GM21723 (cell line): ENCODE measurements at regions not wholly inside any gene's neighbourhood (a gene's known extent, or its start where the extent isn't known, plus 50 kb on each side); places are given as distances from the start of the nearest gene placed in this dataset.

Source experiments
- ATAC-seq: cut with Tn5 transposase; IDR thresholded peaks from one replicate; pipeline ENCODE4 v1.9.1; 2021; ENCODE audit warnings: mild to moderate bottlenecking, moderate library complexity; ENCODE audit not compliant: unreplicated experiment

- no peak for ATAC-seq
Observed at GRCh38 chr5:158139161-158139560, 280.2 kb upstream of the CLINT1 start.

GRCh38 chr5:158135682-158136179 lies 276.8 kb upstream of the CLINT1 start:
- ATAC-seq = no peak

- ATAC-seq = no peak
Observed at GRCh38 chr5:158133369-158133768, 274.4 kb upstream of the CLINT1 start.

GRCh38 chr5:158127536-158127935 lies 268.6 kb upstream of the CLINT1 start:
- no peak for ATAC-seq

GRCh38 chr5:158126442-158127405 lies 267.8 kb upstream of the CLINT1 start:
- ATAC-seq = no peak

- no peak for ATAC-seq
Observed at GRCh38 chr5:158124606-158125316, 265.8 kb upstream of the CLINT1 start.

- ATAC-seq = no peak
Observed at GRCh38 chr5:158123595-158123994, 264.6 kb upstream of the CLINT1 start.

- ATAC-seq = no peak
Observed at GRCh38 chr5:158121678-158122077, 262.7 kb upstream of the CLINT1 start.

- no peak for ATAC-seq
Observed at GRCh38 chr5:158120760-158121159, 261.8 kb upstream of the CLINT1 start.

GRCh38 chr5:158119961-158120723 lies 261.2 kb upstream of the CLINT1 start:
- ATAC-seq = no peak

GRCh38 chr5:158117467-158118160 lies 258.7 kb upstream of the CLINT1 start:
- ATAC-seq = no peak

GRCh38 chr5:158116965-158117364 lies 258.0 kb upstream of the CLINT1 start:
- ATAC-seq = no peak

GRCh38 chr5:158115468-158115867 lies 256.5 kb upstream of the CLINT1 start:
- ATAC-seq = no peak

- no peak for ATAC-seq
Observed at GRCh38 chr5:158108177-158108576, 249.2 kb upstream of the CLINT1 start.

GRCh38 chr5:158100373-158100888 lies 241.5 kb upstream of the CLINT1 start:
- ATAC-seq = no peak

GRCh38 chr5:158099571-158100105 lies 240.7 kb upstream of the CLINT1 start:
- ATAC-seq = no peak

- ATAC-seq = no peak
Observed at GRCh38 chr5:158096835-158097234, 237.9 kb upstream of the CLINT1 start.

- no peak for ATAC-seq
Observed at GRCh38 chr5:158086856-158087255, 227.9 kb upstream of the CLINT1 start.

GRCh38 chr5:158084292-158084691 lies 225.3 kb upstream of the CLINT1 start:
- ATAC-seq = no peak

- no peak for ATAC-seq
Observed at GRCh38 chr5:158082696-158083287, 223.8 kb upstream of the CLINT1 start.
